Lower leg skin (tissue), 4 donors: ENCODE measurements at regions not wholly inside any gene's neighbourhood (a gene's known extent, or its start where the extent isn't known, plus 50 kb on each side); places are given as distances from the start of the nearest gene placed in this dataset.

Experiments
- DNase-seq, 2 donors: peaks; one replicate each; pipeline ENCODE4 v3.0.0-alpha.2; 2019; ENCODE audit warnings: low spot score in 2 of 2
- H3K4me3 ChIP-seq: fragments of 200-600 bp; sonication (generic); 2 replicates; pipeline ENCODE4 v1.5.1; 2017; ENCODE audit warnings: mild to moderate bottlenecking, low read depth; ENCODE audit not compliant: poor library complexity, severe bottlenecking
- CTCF ChIP-seq, 3 donors: fragments of 450-650 bp; IDR thresholded peaks; one replicate each; pipeline ENCODE4 v1.5.1; 2016; ENCODE audit warnings: antibody characterized with exemption in 3 of 3, mild to moderate bottlenecking in 3 of 3, moderate library complexity in 2 of 3
- POLR2A ChIP-seq, 2 donors: fragments of 450-650 bp; IDR thresholded peaks; one replicate each; pipeline ENCODE4 v1.6.1; 2016 to 2017; ENCODE audit warnings: antibody characterized with exemption in 2 of 2, mild to moderate bottlenecking in 1 of 2, moderate library complexity in 1 of 2
- WGBS, 2 donors: methylation state at CpG; one replicate each; pipeline ENCODE4 v1.1.5; 2018; 5-methylcytosine and 5-hydroxymethylcytosine counted together
- intact Hi-C: fragments of 100-400 bp; cut with DNase I; formaldehyde crosslinking; loops from one replicate; pipeline ENCODE4 v1.15.0; 2023; ENCODE audit warnings: low total_unique reads

- no peak for TF ChIP-seq POLR2A (IDR thresholded peaks at IDR 0.05)
- TF ChIP-seq CTCF (IDR thresholded peaks at IDR 0.05) = no peak
- intact Hi-C loops = no loop called here
- H3K4me3 ChIP-seq = no peak overlapping the region
- 59 to 61% methylated on average over 10 of the region's 10 CpGs for WGBS, 2 donors
- no peak for DNase-seq
These were observed 444.8 kb downstream of the FOXO1 start for GRCh38 chr13:40221460-40222201.

GRCh38 chr13:40223585-40223984 is 442.9 kb downstream of the FOXO1 start:
- DNase-seq = no peak

GRCh38 chr13:40228496-40228895 is 437.9 kb downstream of the FOXO1 start:
- H3K4me3 ChIP-seq = no peak overlapping the region
- intact Hi-C loops = no loop called here
- no peak for TF ChIP-seq POLR2A (IDR thresholded peaks at IDR 0.05)
- TF ChIP-seq CTCF (IDR thresholded peaks at IDR 0.05) = no peak
- WGBS, 2 donors = 54 to 67% methylated on average over 4 of the region's 4 CpGs
- DNase-seq = no peak

More at GRCh38 chr13:40223585-40223984, 442.9 kb downstream of the FOXO1 start:
- intact Hi-C loops = no loop called here
- no peak overlapping the region for H3K4me3 ChIP-seq
- TF ChIP-seq CTCF (IDR thresholded peaks at IDR 0.05) (no peak), POLR2A (IDR thresholded peaks at IDR 0.05) (no peak)
- 80 to 96% methylated on average over 3 of the region's 3 CpGs for WGBS, 2 donors

- 27 to 38% methylated on average over 2 of the region's 2 CpGs for WGBS, 2 donors
- DNase-seq = no peak
- no peak overlapping the region for H3K4me3 ChIP-seq
- TF ChIP-seq CTCF (IDR thresholded peaks at IDR 0.05) = no peak
- TF ChIP-seq POLR2A (IDR thresholded peaks at IDR 0.05) = no peak
- intact Hi-C loops = no loop called here
These were observed 437.5 kb downstream of the FOXO1 start for GRCh38 chr13:40228990-40229389.

GRCh38 chr13:40230833-40231266 is 435.6 kb downstream of the FOXO1 start:
- H3K4me3 ChIP-seq = no peak overlapping the region
- no peak for DNase-seq
- WGBS, 2 donors = 15 to 29% methylated on average over 3 of the region's 3 CpGs
- intact Hi-C loops = no loop called here
- TF ChIP-seq CTCF (IDR thresholded peaks at IDR 0.05) (no peak), POLR2A (IDR thresholded peaks at IDR 0.05) (no peak)

- intact Hi-C loops = no loop called here
- WGBS, 2 donors = 27 to 47% methylated on average over 2 of the region's 2 CpGs
- H3K4me3 ChIP-seq = no peak overlapping the region
- TF ChIP-seq CTCF (IDR thresholded peaks at IDR 0.05) = no peak
- TF ChIP-seq POLR2A (IDR thresholded peaks at IDR 0.05) = no peak
- no peak for DNase-seq
These were observed 435.1 kb downstream of the FOXO1 start for GRCh38 chr13:40231311-40231710.
